Stimulated activated CD4-positive, alpha-beta T cell treated with anti-CD3 and anti-CD28 coated beads, Interleukin-15, amount 100 ng/mL, for 48 hours (primary cell): ENCODE measurements at regions not wholly inside any gene's neighbourhood (a gene's known extent, or its start where the extent isn't known, plus 50 kb on each side); places are given as distances from the start of the nearest gene placed in this dataset.

Experiments
- DNase-seq, 2 donors: peaks; one replicate each; pipeline ENCODE4 v3.0.0-alpha.2; 2020; ENCODE audit warnings: low read depth in 2 of 2

- DNase-seq, result no peak
Observed at GRCh38 chr22:49549256-49550140, 278.2 kb downstream of the BRD1 start.

DNA sequence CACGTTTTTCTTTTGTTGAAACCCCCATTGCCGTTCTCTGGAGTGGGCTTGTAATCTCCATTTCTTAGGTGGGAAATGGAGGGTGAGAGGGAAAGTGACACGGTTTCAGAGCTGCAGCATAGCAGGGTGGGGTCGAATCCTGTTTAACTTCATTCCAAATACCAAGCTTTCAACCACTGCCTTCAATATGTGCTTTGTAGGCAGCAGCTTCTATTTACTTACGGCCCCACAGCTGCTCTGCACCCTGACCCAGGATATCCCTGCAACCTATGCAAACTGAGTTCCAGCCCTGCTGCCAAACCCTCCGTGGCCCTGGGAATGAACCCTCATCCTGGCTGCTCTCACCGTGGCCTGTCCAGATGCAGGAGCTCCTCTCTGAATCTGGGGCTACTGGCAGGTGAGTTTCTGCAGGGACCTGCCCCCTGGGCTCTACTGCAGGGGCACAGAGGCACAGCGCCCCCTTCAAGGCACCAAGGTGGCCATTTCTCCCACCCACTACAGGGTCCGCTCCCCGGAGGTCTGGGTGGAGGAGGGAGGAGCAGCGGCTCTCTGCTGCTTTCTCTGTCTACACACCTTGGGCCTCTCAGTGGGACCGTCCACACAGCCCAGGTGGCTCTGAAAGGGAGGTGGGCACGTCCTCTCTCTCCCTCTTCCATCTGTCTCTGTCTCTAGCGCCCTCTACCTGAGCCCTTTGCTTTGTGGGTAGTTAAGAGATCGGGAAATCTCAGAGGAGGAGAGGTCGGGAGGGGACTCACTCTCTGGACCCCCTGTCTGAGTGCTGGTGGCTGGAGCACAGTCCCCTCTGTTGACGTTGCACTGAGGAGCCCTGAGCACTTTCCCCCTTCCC lies 279.1 kb downstream of the BRD1 start:
- DNase-seq, result no peak

DNA sequence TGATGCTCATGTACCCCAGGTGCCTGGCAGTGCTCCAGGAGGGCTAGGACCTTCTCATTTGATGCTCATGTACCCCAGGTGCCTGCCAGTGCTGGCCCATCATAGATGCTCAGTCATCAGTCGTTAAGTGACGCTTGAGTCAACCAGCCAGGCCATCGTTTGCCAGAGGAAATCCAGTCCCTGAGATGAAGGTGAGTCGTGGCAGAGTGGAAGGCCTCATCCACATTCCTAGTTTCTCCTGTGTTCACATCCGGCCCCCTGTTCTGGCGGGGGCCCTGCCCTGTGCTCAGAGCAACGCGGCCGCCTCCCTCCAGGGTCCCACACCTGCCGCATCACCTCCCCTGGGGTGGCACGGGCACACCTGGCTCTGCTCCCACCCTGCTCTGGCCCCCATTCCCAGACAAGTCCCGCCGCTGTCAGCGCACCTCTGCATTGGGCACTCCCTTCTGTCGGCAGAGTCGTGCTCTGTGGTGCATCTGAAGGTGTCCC lies 279.9 kb downstream of the BRD1 start:
- DNase-seq, result no peak

DNA sequence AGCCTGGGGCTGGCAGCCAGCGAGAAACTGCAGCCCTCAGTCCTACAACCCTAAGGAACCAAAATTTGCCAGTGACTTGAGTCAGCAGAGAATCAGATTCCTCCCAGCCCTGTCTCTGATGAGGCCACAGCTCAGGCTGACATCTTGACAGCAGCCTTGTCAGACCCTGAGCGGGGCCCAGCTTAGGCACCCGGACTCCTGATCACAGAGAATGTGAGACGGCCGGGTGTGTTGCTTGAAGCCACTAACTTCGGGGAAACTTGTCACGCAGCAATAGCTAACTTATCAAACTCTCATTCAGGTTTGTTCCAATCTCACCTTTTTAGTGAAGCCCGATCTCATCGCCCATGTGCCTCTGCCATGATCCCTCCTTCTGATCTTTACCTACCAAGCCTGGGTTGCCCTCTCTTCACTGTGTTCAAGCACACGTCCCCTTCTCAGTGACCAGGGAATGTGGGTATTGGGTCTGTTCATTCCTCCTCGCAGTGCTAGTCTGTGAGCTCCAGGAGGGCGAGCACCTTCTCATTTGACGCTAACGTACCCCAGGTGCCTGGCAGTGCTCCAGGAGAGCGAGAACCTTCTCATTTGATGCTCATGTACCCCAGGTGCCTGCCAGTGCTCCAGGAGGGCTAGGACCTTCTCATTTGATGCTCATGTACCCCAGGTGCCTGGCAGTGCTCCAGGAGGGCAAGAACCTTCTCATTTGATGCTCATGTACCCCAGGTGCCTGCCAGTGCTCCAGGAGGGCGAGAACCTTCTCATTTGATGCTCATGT lies 280.7 kb downstream of the BRD1 start:
- no peak for DNase-seq

DNA sequence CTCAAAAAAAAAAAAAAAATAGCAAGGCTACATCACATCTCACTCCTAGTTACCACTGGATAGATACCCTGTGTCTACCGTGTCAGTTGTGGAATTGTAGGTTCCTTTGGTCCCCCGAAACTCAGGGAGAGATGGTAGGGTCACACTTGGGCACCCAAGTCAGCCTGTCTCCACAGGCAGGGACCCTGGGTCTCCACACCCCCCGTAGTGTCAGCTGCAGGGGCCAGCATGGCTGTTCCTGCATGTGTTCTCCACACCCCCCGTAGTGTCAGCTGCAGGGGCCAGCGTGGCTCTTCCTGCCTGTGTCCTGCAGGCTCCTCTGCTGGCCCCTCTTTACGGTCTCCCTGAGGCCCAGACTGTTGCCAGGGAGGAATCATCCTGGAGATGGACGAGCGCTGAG lies 282.1 kb downstream of the BRD1 start:
- no peak for DNase-seq

GRCh38 chr22:49544286-49544685 lies 283.4 kb downstream of the BRD1 start:
- DNase-seq, result no peak

DNA sequence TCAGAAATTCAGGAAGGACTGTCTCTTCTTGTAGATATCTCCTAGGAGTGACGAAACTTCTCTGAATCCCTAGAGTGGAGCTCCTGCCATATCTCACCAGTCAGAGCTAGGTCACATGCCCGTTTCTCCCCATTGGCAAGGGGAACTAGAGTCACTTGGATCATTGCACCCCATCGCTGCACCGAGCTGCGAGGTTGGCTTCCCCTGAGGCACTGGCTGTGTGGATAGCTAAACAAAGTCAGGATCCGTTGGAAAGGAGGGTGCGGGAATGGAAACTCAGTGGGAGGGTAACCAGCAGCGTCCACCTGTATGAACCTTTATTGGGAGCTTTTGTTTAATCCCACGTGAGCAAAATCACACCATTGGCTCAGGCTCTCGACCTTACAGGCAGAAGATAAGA lies 283.8 kb downstream of the BRD1 start:
- no peak for DNase-seq

GRCh38 chr22:49541693-49542230 lies 285.9 kb downstream of the BRD1 start:
- DNase-seq, result no peak

DNA sequence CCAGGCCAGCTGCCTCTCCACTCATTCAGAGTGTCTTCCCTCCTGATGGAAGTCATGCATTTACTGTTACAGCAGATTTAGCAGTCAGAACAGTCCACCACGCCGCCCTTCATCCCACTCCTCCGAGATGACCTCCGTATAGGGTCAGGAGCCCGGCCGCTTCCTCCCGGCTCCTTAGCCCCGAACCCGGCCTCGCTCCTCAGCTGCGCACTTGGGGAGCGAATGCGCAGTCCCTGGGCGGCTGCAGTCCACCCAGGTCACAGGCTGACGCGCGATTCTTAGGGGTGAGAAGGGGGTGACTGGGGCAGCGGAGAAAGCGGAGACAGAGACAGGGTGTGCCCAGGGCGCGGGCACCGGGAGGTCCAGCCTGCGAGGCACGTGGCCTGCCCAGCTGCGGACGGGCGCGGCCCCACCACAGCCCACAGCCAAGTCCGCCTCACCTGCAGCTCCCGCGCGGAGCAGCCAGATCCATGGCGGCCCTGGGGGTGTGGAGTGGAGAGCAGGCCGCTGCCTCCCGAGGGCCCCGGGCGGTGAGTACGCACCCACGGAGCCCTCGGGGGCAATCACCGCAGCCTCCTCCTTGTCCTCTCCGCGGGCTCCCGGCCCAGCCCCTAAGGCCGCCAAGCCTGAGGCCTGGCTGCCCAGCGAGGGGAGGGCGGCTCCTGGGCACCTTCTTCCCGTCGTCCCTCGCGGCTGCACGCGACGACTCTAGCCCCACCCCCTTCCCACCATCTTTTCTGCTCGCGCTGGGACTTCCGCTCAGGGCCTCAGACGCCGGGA lies 286.6 kb downstream of the BRD1 start:
- DNase-seq, result no peak

DNA sequence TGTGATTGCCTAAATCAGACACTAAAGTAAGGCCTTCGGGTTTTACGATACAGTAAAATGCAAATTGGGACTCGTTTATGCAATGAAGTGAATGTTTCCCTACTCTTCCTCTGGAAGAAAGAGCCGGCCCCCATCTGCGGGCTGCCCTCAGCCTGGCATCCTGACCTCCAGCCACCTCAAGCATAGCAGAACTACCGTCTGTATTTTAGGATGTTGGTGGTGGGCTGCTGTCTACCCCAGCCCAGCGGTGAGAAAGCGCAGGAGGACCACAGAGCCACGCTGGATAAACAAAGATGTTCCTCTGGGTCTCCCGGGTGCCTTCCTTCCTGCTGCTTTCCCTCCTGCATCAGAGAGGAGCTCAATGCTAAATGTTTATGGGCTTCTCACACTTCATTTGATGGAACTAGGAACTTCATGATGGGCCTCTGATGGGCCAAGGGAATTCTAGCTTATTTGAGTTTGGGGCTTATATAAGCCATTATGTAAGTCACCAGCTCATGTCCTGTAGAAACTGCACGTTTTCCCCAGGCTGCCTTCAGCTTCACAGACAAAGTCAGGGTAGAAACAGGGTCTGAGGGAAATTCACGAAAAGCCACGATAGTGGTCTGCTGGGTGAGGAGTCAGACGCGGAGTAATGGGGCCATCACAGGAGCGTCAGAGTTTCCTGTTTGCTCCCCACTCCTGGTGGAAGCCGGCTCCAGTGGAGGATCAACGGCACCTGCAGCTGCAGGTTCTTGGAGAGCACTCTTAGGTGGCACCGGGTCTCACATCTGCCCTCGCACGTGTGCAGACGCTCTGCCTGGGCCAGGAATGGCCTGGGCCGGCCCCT lies 287.4 kb downstream of the BRD1 start:
- DNase-seq, result no peak

DNA sequence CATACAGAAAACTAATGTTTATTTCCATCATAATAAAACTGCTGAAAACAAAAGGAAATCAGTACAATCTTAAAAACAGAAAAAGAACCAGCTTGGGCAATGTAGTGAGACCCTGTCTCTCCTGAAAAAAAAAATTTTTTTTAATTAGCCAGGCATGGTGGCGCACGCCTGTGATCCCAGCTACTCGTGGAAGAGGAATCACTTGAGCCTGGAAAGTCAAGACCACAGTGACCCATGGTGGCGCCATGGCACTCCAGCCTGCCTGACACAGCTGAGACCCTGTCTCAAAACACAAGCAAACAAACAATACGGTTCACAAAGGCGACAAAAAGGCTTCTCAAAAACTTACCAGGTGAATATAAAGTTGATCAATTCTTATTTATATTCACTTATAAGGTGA lies 289.7 kb downstream of the BRD1 start:
- DNase-seq, result no peak

DNA sequence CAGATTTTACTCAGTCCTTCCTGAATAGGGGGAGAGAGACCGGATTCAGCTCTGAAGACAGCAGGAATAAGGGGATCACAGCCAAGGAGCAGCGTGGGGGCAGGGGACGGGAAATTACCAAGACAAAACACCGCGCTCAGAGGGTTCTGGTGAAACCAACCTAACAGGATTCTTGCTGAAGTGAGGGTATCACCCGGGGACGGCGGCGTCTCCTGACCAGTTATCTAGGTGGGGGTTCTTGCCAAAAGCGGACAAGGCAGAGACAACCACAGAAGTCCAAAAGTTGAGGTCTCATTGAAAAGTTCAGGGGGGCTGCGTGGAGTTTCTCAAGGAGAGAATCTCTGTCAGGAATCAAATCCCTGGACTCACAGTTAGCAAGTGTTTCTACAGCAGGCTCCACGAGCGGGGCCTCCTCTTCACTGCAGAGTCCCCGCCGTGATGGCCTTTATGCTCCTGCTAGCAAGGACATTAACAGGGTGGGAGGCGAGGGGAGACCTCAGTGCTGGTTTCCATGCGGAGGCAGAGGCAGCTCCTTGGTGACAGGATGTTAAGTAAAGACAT lies 291.0 kb downstream of the BRD1 start:
- DNase-seq, result no peak

DNA sequence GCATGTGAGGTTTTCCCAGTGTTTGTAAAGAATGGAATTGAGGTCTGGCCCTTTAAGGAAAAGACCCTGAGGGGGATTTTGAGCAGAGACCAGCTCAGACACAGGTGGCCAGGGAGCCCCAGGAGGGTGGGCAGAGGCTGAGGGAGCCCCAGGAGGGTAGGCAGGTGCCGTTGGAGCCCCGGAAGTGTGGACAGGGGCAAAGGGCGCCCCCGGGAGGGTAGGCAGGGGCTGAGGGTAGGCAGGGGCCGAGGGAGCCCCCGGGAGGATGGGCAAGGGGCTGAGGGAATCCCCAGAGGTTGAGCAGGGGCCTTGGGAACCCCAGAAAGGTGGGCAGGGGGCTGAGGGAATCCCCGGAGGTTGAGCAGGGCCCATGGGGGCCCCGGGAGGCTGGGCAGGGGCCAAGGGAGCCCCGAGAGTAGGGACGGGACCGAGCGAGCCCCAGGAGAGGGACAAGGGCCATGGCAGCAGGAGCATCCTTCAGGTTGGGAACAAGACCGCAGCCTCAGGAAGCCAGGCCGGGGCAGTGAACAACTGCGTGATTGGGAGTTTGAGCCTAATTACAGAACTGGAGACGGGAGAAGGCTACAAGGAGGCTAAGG lies 292.0 kb downstream of the BRD1 start:
- DNase-seq, result no peak

DNA sequence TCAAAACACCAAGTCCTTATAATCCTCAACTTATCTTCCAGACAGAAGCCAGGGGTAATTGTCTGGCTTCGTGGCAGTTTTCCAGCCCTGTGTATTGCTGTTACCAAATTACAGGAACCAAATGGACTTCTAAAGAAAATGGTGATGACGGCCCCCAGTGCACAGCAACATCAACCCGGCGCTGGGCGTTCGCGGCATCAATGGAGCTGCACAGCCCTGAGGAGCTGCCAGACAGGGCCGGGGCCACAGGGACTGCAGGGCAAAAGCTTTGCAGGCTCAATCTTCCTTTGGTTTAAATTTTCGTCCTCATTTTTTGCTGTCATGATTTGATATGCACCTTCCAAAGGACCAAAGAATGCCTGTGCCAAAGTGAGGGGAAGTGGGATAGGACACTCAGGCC lies 292.5 kb downstream of the BRD1 start:
- DNase-seq, result no peak

GRCh38 chr22:49534386-49534785 lies 293.3 kb downstream of the BRD1 start:
- no peak for DNase-seq

GRCh38 chr22:49533886-49534285 lies 293.8 kb downstream of the BRD1 start:
- DNase-seq, result no peak

DNA sequence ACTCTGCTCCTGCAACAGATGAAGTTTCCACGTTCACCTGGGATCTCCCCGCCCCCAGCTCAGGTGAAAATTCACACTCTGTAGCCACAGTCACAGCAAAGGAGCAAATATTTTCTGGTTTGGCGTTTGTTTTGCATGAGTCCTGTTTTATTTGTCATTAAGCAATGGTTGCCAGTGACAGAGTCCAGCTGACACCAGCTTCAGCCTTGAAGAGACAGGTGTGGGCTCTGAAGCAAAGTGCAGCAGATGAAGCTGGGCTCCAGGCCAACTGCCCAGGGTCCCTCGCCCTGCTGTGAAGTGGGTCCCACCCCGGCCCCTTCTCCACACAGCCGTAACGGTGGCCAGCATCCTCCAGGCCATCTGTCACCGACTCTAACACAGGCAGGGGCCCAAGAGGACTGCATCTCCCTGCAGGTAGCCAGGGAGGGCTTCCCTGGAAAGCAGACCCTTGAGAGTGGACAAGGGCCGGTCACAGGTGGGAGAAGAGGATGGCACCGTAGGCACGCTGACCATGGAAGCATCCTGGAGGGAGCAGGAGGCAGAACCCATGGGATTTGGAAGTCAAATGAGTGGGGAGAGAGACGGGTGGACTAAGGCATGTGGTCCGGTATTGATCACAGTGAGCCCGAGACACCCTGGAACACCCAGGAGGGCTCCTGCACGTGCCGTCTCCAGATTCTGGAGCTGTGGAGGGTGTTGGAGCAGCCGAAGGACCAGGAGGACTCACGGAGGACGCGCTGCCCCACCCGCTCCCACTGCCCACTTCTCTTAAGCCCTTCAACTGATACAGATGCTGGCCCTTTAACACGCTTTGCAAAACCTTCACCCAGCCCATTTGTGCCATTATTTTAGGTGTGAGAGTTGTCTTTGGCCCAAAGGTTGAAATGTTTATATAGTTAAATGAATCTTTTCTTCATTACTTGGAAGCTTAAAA lies 294.5 kb downstream of the BRD1 start:
- DNase-seq, result no peak

DNA sequence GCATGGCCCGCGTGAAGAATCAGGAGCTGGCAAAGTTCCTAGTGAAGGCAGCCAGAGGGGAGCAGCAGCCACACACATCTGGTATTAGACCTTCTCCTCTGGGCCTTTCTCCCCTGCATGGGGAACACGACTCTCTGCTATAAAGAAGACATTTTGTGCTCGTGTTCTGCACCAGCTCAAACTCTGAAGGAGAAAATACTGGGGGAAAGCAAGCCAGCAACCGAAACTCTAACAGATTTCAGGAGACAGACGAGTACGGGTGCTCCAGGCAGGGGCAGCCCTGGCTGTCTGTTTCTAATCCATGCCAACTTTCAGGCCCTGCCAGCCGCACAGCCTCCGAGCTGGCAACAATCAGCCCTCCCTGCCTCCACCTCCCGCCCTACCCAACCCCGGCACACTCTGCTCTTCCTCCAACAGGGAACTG lies 296.3 kb downstream of the BRD1 start:
- no peak for DNase-seq
